Duodenal mucosa (tissue), 2 donors: ENCODE measurements at regions not wholly inside any gene's neighbourhood (a gene's known extent, or its start where the extent isn't known, plus 50 kb on each side); places are given as distances from the start of the nearest gene placed in this dataset.

Source experiments
- H3K27ac ChIP-seq: one replicate; pipeline ENCODE4 v1.7.0; 2013; ENCODE audit warnings: low read depth, low read length
- H3K27me3 ChIP-seq, 2 donors: one replicate each; pipeline ENCODE4 v1.7.0; 2013; ENCODE audit warnings: low read length in 2 of 2, control low read depth in 1 of 2; ENCODE audit not compliant: insufficient read depth in 2 of 2, control insufficient read depth in 1 of 2
- H3K36me3 ChIP-seq, 2 donors: one replicate each; pipeline ENCODE4 v1.7.0; 2013; ENCODE audit warnings: low read length in 2 of 2, control low read depth in 1 of 2; ENCODE audit not compliant: insufficient read depth in 2 of 2, control insufficient read depth in 1 of 2
- H3K4me1 ChIP-seq, 2 donors: one replicate each; pipeline ENCODE4 v1.7.0; 2013; ENCODE audit warnings: low read length in 2 of 2, control low read depth in 1 of 2; ENCODE audit not compliant: insufficient read depth in 2 of 2, control insufficient read depth in 1 of 2
- H3K4me3 ChIP-seq, 2 donors: one replicate each; pipeline ENCODE4 v1.7.0; 2013; ENCODE audit warnings: low read length in 2 of 2, low read depth in 1 of 2
- H3K9ac ChIP-seq, 2 donors: one replicate each; pipeline ENCODE4 v1.7.0; 2013; ENCODE audit warnings: low read length in 2 of 2, low read depth in 1 of 2
- H3K9me3 ChIP-seq, 2 donors: one replicate each; pipeline ENCODE4 v1.7.0; 2013; ENCODE audit warnings: low read length in 2 of 2, control low read depth in 1 of 2; ENCODE audit not compliant: control insufficient read depth in 1 of 2

DNA sequence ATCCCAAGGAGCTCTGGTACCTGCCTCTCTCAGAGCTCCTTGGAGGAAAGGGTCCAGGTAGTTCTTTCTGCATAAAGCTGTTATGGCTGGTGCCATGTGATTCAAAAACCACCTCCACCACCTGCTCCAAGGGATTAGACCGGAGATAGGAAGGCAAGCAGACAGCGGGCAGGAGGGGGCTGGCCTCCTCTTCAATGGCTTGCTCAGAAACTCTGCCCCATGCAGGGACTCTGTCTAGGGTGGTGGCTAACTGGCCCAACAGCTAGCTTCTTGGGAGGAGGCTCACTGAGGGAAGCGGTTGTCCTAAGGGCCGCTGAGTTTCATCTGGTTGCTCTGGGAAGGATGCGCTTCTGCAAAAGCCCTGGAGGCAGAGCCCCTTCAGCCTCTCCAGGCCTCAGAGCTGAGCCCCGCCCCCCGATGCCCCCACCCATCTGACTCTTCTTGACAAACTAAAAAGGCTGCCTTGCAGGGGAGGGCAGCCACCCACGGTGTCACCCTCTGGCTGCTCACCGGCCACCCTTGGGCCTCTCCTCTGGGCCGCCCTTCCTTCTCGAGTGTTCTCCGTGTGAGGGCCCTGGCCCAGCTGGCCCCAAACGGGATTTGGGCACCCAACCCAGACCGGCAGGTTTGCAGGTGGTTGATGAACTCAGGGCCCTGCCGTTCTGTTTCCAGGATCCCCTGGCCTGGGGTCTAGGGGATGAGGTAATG lies 90.2 kb downstream of the MCFD2 start:
- no peaks in the 10 kb centered on the region for H3K36me3 ChIP-seq
- H3K4me1 ChIP-seq, result no peaks in the 10 kb centered on the region
- H3K9ac ChIP-seq, result no peak overlapping the region
- no peak overlapping the region for H3K27ac ChIP-seq
- peaks cover 0 to 1% of the 10 kb centered on the region in 2 donors for H3K9me3 ChIP-seq
- H3K27me3 ChIP-seq, result no peaks in the 10 kb centered on the region
- H3K4me3 ChIP-seq, result no peak overlapping the region

DNA sequence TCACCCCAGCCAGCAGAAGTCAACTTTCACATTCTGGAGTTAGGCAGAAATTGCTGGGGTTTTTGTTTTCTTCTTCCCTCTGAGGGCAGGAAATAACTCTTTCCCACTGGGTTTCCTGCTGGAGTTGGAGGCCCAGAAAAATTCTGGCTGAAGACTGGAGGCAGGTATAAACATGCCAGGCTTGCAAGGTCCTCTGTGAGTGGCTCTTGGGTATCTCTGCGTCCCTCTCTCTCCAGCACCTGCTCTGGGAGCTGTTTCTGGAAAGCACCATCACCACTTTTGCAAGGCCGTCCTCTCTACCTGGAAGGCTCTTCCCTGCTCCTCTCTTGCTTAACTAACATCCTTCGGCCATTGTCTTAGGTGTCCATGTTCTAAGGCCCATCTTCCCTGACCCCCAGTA lies 91.0 kb downstream of the MCFD2 start:
- H3K9ac ChIP-seq, result no peak overlapping the region
- H3K9me3 ChIP-seq, result peaks cover 0 to 1% of the 10 kb centered on the region in 2 donors
- no peaks in the 10 kb centered on the region for H3K4me1 ChIP-seq
- H3K27me3 ChIP-seq, result no peaks in the 10 kb centered on the region
- no peak overlapping the region for H3K27ac ChIP-seq
- H3K4me3 ChIP-seq, result no peak overlapping the region
- H3K36me3 ChIP-seq, result no peaks in the 10 kb centered on the region

GRCh38 chr2:46821600-46821999 lies 94.0 kb downstream of the MCFD2 start:
- H3K27me3 ChIP-seq, result no peaks in the 10 kb centered on the region
- no peaks in the 10 kb centered on the region for H3K36me3 ChIP-seq
- H3K9me3 ChIP-seq, result no peaks in the 10 kb centered on the region
- no peak overlapping the region for H3K27ac ChIP-seq
- H3K9ac ChIP-seq, result no peak overlapping the region
- no peaks in the 10 kb centered on the region for H3K4me1 ChIP-seq
- no peak overlapping the region for H3K4me3 ChIP-seq

DNA sequence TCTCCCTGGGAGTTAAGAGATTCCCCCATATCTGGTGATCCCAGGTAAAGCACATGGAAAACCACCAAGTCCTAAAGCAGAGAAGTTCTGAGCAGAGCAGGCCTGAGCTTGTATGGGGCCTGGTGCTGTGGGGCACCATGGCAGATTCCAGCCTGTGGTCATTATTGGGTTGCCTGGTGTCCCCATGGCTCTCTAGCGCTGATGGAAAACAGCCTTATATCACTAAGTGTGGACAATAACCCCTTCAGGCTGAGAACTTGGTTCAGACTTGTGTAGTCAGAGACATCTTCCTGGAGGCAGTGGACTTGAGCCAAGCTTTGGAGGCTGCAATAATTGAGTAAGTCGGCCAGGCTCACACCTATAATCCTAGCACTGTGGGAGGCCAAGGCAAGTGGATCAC lies 96.8 kb downstream of the MCFD2 start:
- H3K27me3 ChIP-seq, result no peaks in the 10 kb centered on the region
- H3K4me3 ChIP-seq, result no peak overlapping the region
- no peak overlapping the region for H3K9ac ChIP-seq
- H3K36me3 ChIP-seq, result no peaks in the 10 kb centered on the region
- no peak overlapping the region for H3K27ac ChIP-seq
- peaks cover 0 to 5% of the 10 kb centered on the region in 2 donors for H3K4me1 ChIP-seq
- H3K9me3 ChIP-seq, result no peaks in the 10 kb centered on the region

- no peak overlapping the region for H3K27ac ChIP-seq
- peaks cover 2 to 5% of the 10 kb centered on the region in 2 donors for H3K4me1 ChIP-seq
- no peak overlapping the region for H3K9ac ChIP-seq
- H3K27me3 ChIP-seq, result no peaks in the 10 kb centered on the region
- no peaks in the 10 kb centered on the region for H3K36me3 ChIP-seq
- no peak overlapping the region for H3K4me3 ChIP-seq
- no peaks in the 10 kb centered on the region for H3K9me3 ChIP-seq
Measured at GRCh38 chr2:46818141-46818621, 97.4 kb downstream of the MCFD2 start.

DNA sequence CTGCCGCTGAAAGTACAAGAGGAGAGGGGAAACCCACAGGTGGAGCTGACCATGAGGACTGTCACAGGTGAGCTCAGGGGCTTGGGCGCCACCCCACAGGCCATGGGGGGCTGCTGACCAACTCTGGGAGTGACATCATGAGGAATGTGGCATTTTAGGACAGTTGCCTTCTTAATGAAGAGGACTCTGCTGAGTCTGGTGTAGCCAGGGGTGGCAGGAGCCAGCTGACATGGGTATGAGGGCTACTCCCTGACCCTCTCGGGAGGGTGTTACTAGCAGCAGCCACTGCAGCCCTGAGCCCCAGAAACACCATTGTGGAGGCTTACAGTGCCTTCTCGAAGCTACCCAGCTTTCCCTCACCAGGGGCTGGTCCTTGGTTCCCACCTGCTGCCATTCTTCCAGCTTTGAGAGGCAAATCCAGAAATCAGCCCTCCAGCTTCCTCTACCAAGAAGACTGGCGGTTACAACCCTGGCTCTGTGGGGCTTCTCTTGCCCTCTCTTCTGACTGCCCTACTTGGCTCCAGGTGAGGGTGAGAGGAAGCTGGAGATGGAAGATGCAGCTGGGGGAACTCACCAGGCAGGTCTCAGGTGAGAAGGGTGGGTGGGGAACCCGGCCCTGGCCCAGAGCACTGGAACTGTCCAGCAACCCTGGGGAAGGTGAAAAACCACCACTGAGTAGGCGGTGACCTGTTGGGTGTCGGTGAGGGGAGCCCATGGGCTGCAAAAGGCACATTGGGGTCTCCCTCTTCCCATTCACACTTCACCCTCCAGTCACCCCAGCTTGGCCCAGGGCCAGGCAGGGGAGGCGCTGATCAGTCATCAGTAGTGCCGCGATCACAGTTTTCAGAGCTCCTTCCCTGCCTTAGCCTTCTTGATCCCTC lies 98.5 kb downstream of the MCFD2 start:
- Histone ChIP-seq H3K9me3 (no peaks in the 10 kb centered on the region), H3K4me1 (peaks cover 6 to 10% of the 10 kb centered on the region in 2 donors), H3K9ac (no peak overlapping the region), H3K36me3 (no peaks in the 10 kb centered on the region), H3K4me3 (no peak overlapping the region), H3K27ac (no peak overlapping the region), H3K27me3 (no peaks in the 10 kb centered on the region)

DNA sequence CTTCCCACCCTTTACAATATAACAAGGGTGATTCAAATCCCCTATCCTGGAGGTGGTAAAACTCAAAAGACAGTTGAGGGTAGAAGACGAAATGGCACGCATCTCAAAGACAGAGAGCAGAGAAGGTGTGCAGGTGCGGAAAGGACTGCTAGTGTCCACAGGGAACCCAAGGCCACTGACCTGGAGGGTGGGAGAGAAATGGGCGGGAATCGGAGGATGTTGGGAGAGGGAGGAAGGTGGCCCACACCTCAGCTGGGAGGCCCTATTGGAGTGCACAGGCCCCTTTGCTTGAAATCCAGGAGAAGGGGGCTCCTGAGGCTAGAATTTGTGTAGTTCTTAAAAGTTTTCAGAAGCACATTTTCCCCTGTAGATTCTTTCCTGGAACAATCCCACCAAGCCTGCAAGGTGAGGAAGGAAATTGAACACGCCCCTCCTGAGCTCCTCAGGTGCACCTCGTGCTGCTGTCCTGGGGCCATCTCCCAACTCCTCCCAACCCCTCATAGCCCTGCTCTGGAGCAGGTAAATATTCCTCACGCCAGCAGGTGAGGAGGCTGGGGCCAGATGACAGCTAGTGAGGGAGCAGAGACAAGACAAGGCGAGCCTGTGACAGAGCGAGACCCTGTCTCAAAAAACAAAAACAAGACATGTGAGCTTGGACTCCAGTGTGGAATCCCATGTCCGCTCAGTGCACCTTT lies 99.3 kb downstream of the MCFD2 start:
- Histone ChIP-seq H3K4me1 (peaks cover 13% of the 10 kb centered on the region in 2 donors), H3K27me3 (no peaks in the 10 kb centered on the region), H3K4me3 (no peak overlapping the region), H3K36me3 (no peaks in the 10 kb centered on the region), H3K9ac (no peak overlapping the region), H3K9me3 (no peaks in the 10 kb centered on the region), H3K27ac (no peak overlapping the region)

DNA sequence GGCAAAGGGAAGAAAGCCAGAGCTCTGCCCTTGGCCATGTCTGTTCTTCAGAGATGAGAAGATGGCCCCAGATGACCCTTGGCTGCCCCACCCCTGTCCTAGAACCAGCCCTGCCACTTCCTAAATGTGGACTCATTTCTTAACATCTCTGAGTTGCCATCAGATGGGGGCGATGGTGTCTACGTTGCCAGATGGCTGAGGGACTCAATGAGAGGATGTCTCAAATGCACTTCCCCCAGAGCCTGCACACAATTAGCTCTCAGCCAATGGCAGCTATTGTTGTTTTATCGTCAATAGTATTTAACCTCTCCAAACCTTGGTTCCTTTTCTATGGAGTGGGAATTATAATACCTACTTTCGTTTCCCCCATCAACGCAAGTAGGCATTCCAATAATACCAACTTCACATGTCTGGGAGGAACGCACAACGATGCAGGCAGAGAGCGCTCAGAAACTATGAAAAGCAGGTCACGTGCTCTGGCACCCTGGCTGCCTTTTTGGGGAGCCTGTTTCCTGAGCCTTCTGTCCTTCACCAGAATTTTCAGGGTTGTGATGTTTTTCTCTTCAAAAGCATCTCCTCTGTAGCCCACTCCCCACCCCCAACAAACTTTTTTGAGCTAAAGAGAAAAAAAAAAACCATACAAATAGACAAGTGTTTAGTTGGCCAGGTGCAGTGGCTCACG lies 100.3 kb downstream of the MCFD2 start:
- no peak overlapping the region for H3K27ac ChIP-seq
- H3K36me3 ChIP-seq, result no peaks in the 10 kb centered on the region
- no peak overlapping the region for H3K9ac ChIP-seq
- H3K27me3 ChIP-seq, result no peaks in the 10 kb centered on the region
- no peak overlapping the region for H3K4me3 ChIP-seq
- no peaks in the 10 kb centered on the region for H3K9me3 ChIP-seq
- H3K4me1 ChIP-seq, result peaks cover 13% of the 10 kb centered on the region in 2 donors

- peak overlapping the region in 1 of 2 donors; percentile 28 for H3K9ac ChIP-seq
- H3K9me3 ChIP-seq, result no peaks in the 10 kb centered on the region
- peaks cover 13% of the 10 kb centered on the region in 2 donors for H3K4me1 ChIP-seq
Measured at GRCh38 chr2:46814160-46814961, 101.2 kb downstream of the MCFD2 start.

More at GRCh38 chr2:46814160-46814961, 101.2 kb downstream of the MCFD2 start:
- H3K36me3 ChIP-seq, result no peaks in the 10 kb centered on the region
- no peak overlapping the region for H3K4me3 ChIP-seq
- no peaks in the 10 kb centered on the region for H3K27me3 ChIP-seq
- peak overlapping the region; percentile 76 for H3K27ac ChIP-seq
